ENCODE measurements at regions not wholly inside any gene's neighbourhood (a gene's known extent, or its start where the extent isn't known, plus 50 kb on each side); places are given as distances from the start of the nearest gene placed in this dataset.

GRCh38 chr12:5184186-5184585 is 140.5 kb downstream of the KCNA5 start:
- TF ChIP-seq EZH2 (IDR thresholded peaks at IDR 0.05; ENCODE audit: borderline replicate concordance) (no peak), CTCF (IDR thresholded peaks at IDR 0.05; ENCODE audit: poor library complexity) (no peak), EZH2phosphoT487 (IDR thresholded peaks at IDR 0.05; ENCODE audit: low read depth, severe bottlenecking, unreplicated experiment) (no peak)
